IPS-15b (cell line): ENCODE measurements at regions not wholly inside any gene's neighbourhood (a gene's known extent, or its start where the extent isn't known, plus 50 kb on each side); places are given as distances from the start of the nearest gene placed in this dataset.
"Not testable (repeated sequence)": the region's sequence is repeated elsewhere in the genome, so short reads cannot be mapped to it uniquely, and the experiment has no call there.

Source experiments
- H3K27me3 ChIP-seq: one replicate; pipeline ENCODE4 v1.6.1; 2013; ENCODE audit warnings: low read length; ENCODE audit not compliant: control insufficient read depth, insufficient read depth
- H3K36me3 ChIP-seq: one replicate; pipeline ENCODE4 v1.6.1; 2013; ENCODE audit warnings: low read length; ENCODE audit not compliant: control insufficient read depth, insufficient read depth
- H3K4me1 ChIP-seq: one replicate; pipeline ENCODE4 v1.6.1; 2013; ENCODE audit warnings: mild to moderate bottlenecking, low read length; ENCODE audit not compliant: control insufficient read depth, insufficient read depth
- H3K4me3 ChIP-seq: one replicate; pipeline ENCODE4 v1.5.1; 2013; ENCODE audit warnings: low read depth, low read length
- H3K9ac ChIP-seq: one replicate; pipeline ENCODE4 v1.6.1; 2013; ENCODE audit warnings: low read depth, mild to moderate bottlenecking, low read length
- H3K9me3 ChIP-seq: one replicate; pipeline ENCODE4 v1.6.1; 2013; ENCODE audit warnings: mild to moderate bottlenecking, low read length; ENCODE audit not compliant: control insufficient read depth, insufficient read depth

DNA sequence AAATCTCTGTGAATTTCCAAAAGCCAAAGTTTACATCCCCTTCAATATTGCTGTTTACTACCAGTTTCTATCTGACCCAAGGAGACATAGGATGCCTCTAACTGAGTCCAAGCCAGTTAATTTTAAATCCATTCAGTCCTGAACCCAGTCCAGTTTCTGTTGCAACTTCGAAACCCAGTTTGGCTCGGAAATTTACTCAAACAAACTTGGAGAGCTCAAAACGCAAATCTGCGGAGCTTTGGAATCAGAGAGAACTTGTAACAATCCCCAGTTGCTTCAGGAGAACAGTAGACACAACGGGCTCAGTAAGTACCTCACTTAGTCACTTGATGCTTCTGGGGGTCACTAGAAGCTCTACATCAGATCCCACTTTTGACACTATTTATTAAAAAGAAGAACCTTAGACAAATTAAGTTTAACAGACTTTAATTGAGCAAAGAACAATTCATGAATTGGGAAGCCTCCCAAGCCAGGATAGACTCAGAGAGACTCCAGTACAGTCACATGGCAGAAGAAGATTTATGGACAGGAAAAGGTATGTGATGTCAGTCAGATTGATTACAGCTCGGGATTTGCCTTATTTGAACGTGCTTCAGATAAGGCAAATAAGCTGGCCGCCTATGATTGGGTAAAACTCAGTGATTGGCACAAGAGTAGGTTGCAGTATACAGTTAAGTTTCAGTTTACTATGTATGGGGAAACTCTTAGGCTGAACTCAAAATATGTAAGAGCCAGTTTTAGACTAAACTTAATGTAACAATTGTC, 118.0 kb downstream of the RFPL4B start:
- no peaks in the 10 kb centered on the region for H3K4me1 ChIP-seq
- H3K4me3 ChIP-seq, result no peak overlapping the region
- H3K27me3 ChIP-seq, result no peaks in the 10 kb centered on the region
- H3K36me3 ChIP-seq, result no peaks in the 10 kb centered on the region
- no peak overlapping the region for H3K9ac ChIP-seq
- H3K9me3 ChIP-seq, result no peaks in the 10 kb centered on the region

DNA sequence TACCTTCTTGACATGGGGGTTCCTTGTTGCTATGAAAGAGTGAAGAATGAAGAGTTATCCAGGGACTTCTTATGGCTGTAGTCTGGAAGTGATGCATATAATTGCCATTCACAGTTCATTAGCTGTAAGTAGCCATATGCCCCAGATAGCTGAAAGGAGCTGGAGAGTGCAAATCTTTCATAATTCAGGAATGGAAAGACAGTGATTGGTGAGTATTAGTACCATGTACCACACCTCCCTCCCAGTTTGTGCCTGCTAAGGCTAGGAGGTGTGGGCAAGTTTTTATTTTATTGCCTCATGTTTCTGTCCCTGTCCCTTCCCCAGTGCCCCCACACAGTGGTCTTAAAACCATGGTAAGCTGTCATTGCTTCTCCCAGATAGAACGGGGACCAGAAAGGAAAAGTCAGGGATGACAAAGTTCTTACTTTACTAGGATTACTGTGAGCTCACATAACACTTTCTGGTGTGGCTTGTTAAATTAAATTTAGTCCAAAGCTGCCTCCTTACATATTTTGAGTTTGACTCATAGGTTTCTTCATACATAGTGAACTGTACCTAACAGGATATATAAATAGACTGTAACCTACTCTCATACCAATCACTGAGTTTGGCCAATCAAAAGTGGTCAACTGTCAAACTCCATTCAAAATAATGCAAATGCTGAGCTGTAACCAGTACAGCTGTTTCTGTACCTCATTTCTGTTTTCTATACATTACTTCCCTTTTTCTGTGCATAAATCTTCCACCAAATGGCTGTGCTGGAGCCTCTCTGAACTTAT, 119.4 kb downstream of the RFPL4B start:
- no peak overlapping the region for H3K4me3 ChIP-seq
- no peaks in the 10 kb centered on the region for H3K9me3 ChIP-seq
- no peak overlapping the region for H3K9ac ChIP-seq
- H3K27me3 ChIP-seq, result no peaks in the 10 kb centered on the region
- H3K36me3 ChIP-seq, result no peaks in the 10 kb centered on the region
- no peaks in the 10 kb centered on the region for H3K4me1 ChIP-seq

DNA sequence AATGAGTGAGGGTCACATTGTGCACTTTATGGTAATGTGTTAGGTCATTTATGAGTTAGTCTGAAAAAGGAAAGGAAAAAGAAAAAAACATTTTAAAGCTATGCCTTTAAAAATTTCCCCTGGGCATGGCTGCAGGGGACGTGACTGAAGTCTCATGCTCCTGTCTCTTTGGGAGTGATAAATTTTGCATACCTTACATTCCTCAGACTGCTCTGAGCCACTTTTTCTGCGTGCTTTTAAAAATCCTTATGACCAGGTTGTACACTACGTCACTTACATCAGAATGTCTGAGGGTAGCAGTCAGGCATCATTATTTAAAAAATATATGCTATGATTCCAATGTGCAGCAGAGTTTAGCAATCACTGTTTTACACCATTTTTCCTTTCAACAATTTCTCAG, 121.2 kb downstream of the RFPL4B start:
- no peaks in the 10 kb centered on the region for H3K27me3 ChIP-seq
- H3K9me3 ChIP-seq, result no peaks in the 10 kb centered on the region
- no peak overlapping the region for H3K4me3 ChIP-seq
- no peaks in the 10 kb centered on the region for H3K4me1 ChIP-seq
- no peaks in the 10 kb centered on the region for H3K36me3 ChIP-seq
- no peak overlapping the region for H3K9ac ChIP-seq

DNA sequence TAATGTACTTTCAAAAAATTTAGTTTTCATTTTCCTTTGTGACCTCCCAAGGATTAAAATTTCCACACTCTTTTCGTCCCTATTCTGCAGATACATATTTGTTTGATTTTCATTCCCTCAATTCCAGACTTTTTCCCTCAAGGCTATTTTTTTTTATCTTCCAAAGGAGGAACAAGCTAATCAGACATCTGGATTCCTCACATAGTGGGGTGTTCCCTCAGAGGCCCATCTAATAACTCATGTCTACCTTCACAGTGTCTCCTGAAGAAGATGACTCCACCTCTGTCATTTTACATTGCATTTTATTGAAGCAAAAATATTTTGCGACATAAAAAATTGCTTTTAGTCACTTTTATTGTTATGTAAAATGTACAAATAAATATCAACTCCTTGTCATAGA, 122.2 kb downstream of the RFPL4B start:
- Histone ChIP-seq H3K9me3 (no peaks in the 10 kb centered on the region), H3K4me3 (no peak overlapping the region), H3K27me3 (no peaks in the 10 kb centered on the region), H3K9ac (no peak overlapping the region), H3K4me1 (no peaks in the 10 kb centered on the region), H3K36me3 (no peaks in the 10 kb centered on the region)

DNA sequence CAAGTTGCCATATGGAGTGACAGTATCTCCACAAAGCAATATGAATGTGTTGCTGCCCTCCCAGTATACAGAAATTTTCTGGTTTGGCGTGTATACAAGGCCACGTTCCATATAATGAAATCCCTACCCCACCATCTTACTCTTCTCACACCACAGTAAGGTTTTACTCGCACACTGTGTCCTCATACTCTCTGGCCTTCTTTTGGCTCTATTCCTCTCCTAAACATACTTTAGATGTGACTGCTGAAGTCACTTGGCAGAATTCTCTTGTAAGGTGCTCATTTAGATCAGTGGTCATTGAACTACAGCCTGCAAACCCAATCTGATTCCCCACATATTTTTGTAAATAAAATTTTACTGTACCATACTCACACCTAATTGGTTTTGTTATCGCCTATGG, 123.2 kb downstream of the RFPL4B start:
- no peaks in the 10 kb centered on the region for H3K9me3 ChIP-seq
- no peak overlapping the region for H3K4me3 ChIP-seq
- no peaks in the 10 kb centered on the region for H3K36me3 ChIP-seq
- no peaks in the 10 kb centered on the region for H3K27me3 ChIP-seq
- no peaks in the 10 kb centered on the region for H3K4me1 ChIP-seq
- no peak overlapping the region for H3K9ac ChIP-seq

DNA sequence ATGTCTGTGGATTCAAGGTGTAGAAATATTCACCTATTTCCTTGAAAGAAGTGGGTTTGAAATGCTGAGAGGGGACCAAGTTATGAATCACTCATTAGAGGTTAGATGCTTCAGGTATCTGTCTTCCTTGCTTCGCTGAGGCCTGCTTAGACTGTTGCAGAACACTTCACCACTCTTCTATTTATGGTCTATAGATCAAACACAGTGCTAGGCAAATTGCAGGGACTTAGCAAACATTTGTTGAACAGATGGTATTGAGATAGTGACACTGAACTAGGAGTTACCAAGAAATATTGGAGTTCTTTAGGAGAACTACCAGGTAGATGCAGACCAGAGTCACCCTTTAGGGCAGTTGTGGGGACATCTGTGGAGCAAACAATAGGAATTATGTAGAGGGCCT, 123.8 kb downstream of the RFPL4B start:
- no peaks in the 10 kb centered on the region for H3K27me3 ChIP-seq
- no peak overlapping the region for H3K4me3 ChIP-seq
- no peaks in the 10 kb centered on the region for H3K36me3 ChIP-seq
- no peaks in the 10 kb centered on the region for H3K9me3 ChIP-seq
- H3K9ac ChIP-seq, result no peak overlapping the region
- H3K4me1 ChIP-seq, result no peaks in the 10 kb centered on the region

DNA sequence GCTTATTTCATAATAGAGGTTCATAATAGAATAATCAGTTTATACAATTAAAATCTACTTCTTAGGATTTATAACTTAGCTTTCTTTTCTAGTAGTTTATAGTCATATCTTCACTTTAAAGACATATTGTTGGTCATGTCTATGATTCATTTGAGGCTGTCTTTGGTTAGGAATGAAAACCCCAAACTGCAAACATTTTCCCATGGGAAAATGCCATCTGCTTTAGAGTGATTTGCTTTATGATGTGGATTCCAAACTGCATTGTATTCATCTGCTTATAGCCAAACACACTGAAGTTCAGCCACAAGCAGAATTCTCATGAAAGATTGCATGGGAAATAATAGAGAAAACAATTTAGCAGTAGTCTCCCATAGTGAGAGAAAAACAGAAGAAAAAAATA, 128.0 kb downstream of the RFPL4B start:
- Histone ChIP-seq H3K27me3 (no peaks in the 10 kb centered on the region), H3K36me3 (no peaks in the 10 kb centered on the region), H3K9me3 (no peaks in the 10 kb centered on the region), H3K4me1 (no peaks in the 10 kb centered on the region), H3K4me3 (no peak overlapping the region), H3K9ac (no peak overlapping the region)

DNA sequence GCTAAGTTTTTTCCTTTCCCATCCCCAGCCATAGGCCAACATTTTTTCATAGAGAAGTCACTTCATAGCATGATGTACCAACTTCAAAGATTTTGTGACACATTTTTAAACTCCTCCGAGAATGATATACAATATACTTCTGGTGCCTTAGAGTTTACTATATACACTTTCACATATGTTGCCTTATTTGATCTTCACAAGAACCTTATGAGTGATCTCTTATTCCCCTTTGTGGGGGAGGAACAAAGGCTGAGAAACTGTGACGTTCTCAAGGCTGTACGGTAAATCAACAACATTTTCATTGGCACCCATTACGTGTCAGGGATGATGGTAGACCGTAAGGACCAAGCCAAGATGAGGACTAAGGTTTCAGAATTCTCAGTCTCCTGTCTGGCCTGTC, 130.0 kb downstream of the RFPL4B start:
- H3K9me3 ChIP-seq, result no peaks in the 10 kb centered on the region
- H3K4me1 ChIP-seq, result no peaks in the 10 kb centered on the region
- no peaks in the 10 kb centered on the region for H3K36me3 ChIP-seq
- H3K9ac ChIP-seq, result no peak overlapping the region
- no peaks in the 10 kb centered on the region for H3K27me3 ChIP-seq
- H3K4me3 ChIP-seq, result no peak overlapping the region

DNA sequence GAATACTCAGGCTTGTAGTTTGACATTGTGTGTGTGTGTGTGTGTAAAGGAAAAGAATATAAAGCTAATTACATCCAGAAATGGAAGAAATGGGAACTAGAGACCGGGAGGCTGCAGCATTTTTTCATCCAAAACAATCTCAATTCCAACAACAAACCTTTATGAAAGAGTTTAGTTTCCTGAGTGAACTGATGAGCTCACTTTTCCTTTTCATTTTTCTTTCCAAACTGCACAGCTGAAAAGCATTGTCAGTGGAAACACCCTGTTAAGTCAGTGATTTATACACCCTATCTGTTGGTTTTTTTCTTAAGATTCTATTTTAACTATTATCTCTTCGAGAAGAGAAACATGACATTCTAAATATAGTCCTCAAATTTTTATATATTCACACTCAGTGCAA, 130.9 kb downstream of the RFPL4B start:
- Histone ChIP-seq H3K4me1 (no peaks in the 10 kb centered on the region), H3K36me3 (no peaks in the 10 kb centered on the region), H3K9ac (no peak overlapping the region), H3K9me3 (no peaks in the 10 kb centered on the region), H3K4me3 (no peak overlapping the region), H3K27me3 (no peaks in the 10 kb centered on the region)

DNA sequence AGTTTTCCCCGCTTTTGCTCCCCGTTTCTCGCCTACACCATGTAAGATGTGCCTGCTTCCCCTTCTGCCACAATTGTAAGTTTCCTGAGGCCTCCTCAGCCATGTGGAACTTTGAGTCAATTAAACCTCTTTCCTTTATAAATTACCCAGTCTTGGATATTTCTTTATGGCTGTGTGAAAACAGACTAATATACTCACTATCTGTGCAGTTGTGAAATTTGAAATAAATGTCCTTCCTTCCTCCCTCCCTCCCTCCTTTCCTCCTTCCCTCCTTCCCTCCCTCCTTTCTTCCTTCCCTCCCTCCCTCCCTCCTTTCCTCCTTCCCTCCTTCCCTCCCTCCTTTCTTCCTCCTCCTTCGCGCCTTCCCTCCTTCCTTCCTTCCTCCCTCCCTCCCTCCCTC, 132.8 kb downstream of the RFPL4B start:
- not testable (repeated sequence) for H3K9me3 ChIP-seq, H3K9ac ChIP-seq, H3K4me1 ChIP-seq, H3K27me3 ChIP-seq, H3K4me3 ChIP-seq, H3K36me3 ChIP-seq

DNA sequence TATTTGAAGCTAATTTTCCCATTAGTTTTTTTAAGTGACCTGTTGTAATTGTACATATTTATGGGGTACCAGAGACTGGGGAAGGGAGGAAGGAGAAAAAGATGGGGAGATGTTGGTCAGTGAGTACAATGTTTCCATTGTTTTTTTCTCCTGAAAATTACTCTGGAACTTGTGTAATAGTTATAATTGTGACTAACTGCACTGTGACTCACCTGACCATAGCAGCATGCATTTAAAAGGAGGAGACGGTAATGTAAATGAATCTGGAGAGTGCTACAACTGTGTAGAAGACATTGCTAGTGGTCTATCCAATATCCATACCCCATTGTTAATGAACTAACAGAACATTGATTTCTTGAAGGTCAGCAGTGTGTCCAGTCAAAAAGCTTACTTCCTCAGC, 133.4 kb downstream of the RFPL4B start:
- no peak overlapping the region for H3K4me3 ChIP-seq
- no peaks in the 10 kb centered on the region for H3K27me3 ChIP-seq
- H3K9ac ChIP-seq, result no peak overlapping the region
- no peaks in the 10 kb centered on the region for H3K36me3 ChIP-seq
- no peaks in the 10 kb centered on the region for H3K4me1 ChIP-seq
- H3K9me3 ChIP-seq, result no peaks in the 10 kb centered on the region

DNA sequence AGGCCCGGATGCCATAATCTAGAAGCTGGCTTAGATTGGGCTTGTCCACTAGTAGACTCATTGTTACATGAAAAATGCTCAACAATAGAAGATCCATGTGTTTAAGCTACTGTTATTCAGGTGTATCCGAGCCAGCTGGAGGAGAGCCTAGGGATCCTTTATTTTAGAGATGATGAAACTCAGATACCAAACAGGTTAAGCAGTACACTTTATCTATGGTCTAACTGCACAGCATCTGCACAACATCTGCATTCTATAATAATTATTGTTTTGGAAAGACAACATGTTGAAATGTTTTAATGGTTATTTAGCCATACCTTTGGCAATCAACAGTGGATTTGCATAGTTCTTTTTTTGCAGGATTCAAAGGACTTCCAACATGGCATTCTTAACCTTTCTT, 134.1 kb downstream of the RFPL4B start:
- H3K36me3 ChIP-seq, result no peaks in the 10 kb centered on the region
- no peaks in the 10 kb centered on the region for H3K4me1 ChIP-seq
- H3K27me3 ChIP-seq, result no peaks in the 10 kb centered on the region
- H3K9ac ChIP-seq, result no peak overlapping the region
- H3K9me3 ChIP-seq, result no peaks in the 10 kb centered on the region
- H3K4me3 ChIP-seq, result no peak overlapping the region
